Nucleus accumbens (tissue), 56 donors: ENCODE measurements at regions not wholly inside any gene's neighbourhood (a gene's known extent, or its start where the extent isn't known, plus 50 kb on each side); places are given as distances from the start of the nearest gene placed in this dataset.
"Not testable (repeated sequence)": the region's sequence is repeated elsewhere in the genome, so short reads cannot be mapped to it uniquely, and the experiment has no call there.

ENCODE experiments used
- DNase-seq, 56 donors: peaks; one replicate each; lab custom pipeline; 2025; lab: John Stamatoyannopoulos, UW

DNA sequence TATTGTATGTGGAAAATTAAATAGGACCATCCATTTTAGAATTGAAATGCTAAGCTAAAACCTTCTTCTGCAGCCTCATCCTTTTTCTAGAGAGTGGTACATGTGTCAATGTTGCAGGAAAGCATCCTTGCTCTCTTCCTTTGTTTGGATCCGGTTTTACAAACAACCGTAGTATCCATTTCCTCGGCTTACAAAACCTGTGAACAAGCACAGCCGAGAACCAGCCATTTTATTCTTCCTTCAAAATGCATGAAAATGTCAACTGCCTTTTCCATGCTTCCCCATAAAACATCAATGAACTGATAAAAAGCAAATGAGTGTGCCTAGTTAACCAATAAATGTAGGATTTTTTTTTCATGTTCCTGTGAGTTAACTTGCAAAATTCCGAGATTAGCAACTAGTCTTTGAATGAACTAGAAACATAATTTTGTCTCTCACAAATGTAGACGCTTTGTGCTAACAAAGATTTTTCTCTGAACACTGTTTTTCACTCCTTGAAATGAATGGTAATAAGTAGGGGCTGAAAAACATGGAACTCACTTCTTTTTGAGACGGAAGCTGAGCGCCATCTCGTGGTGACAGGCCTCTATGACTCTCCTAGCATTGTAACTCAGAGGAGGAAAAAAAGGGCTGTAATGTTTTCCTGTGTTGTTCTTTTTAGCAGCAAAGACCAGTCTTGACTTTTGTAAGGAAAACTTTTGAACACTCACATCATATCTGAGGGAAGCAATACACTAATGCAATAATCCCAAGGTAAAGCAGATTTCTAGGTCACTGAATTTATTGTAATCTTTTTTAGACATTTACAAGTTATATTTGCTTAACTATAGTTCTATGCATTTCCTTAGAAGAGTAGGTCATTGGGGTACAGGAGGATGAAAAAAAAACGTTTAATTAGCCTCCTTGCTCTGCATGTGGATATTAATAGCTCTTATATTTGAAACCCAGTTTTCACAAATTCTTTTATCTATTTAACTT is 157.4 kb upstream of the FOXG1 start:
- peak in 51 of 56 donors; percentile 2 to 91 (median 65) for DNase-seq

DNA sequence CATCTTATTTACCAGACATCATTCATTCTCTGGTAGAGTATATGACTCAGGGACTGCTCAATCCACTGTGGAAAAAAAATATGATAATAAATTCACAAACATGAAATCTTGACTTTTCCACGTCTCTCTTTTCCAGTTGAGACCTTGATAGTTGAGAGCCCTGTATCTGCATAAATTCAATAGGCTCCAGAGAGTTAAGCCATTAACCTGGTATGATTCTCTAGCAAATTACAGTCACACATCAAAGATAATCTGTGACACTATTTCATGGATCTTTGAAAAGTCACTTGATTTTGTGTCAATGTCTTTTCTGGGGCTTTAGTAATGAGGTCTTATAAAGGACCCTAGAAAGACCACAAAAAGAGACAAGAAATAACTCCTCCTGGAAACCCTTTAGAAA is 154.2 kb upstream of the FOXG1 start:
- no peak for DNase-seq

DNA sequence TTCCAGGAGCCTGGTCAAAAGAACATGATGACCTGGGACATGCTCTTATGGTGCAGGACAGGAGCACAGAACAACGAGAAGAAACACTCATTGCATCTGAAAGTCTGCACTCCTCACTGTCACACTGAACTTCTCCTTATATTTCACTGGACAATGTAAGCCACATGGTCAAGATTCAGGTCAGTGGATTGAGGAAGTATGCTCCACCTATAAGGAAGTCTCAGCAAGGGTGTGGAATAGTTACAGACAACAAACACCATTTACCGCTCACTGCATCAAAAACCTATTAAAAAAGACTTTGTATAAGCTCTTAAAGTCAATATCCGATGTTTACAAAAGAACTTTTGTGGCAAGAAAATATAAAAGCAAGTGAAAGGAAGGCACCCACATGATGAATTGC is 153.1 kb upstream of the FOXG1 start:
- no peak for DNase-seq

DNA sequence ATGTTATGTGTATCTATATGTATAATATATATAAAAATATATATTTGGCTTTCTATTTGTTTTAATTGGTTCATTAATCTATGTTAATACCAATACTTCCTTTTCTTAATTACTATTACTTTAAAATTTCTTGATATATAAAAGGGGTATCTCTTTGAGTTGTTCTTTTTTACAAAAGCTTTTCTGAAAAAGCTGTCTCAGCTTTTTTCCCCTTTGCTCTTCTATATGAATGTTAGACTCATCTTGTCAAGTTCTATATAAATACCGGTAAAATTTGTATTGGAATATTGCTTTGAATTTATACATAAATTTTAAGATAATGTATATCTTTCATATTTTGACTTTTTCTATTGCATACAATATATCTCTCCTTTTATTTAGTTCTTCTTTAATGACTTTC is 139.8 kb upstream of the FOXG1 start:
- DNase-seq, result no peak

DNA sequence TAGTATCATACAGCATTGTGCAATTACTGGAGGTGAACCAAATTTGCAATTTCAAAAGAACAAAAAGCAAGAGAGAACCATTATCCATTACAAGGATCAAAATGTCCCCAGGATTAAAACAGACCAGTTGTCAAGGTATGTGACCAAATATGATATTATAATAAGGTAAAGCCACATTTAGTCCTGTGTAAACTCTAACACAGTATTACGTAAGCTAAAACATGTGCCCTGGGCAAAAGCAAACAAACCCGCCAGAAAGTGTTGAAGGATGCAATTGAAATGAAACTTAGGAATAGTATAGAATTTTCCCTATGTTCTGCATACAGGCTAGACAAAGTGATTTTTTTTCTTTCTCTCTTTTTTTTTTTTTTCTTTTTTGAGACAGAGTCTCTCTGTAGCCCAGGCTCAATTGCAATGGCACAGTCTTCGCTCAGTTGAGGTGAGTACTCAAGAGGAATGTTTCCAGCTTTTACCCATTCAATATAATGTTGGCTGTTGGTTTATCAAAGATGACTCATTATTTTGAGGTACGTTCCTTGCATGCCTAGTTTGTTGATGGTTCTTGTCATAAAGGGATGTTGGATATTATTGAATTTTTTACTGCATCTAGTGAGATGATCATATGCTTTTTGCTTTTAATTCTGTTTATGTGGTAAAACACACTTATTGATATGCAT is 137.1 kb upstream of the FOXG1 start:
- no peak for DNase-seq

DNA sequence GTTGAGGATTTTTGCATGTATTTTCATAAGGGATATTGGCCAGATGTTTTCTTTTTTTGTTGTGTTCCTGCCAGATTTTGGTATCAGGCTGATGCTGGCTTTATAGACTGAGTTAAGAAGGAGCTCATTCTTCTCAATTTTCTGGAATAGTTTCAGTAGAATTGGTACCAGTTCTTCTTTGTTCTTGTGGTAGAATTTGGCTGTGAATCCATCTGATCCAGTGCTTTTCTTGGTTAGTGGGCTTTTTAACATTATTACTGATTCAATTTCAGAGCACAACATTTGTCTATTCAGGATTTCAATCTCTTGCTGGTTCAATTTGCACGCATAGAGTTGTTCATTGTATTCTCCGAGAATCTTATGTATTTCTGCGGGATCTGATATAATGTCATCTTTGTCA is 136.5 kb upstream of the FOXG1 start:
- no peak for DNase-seq

DNA sequence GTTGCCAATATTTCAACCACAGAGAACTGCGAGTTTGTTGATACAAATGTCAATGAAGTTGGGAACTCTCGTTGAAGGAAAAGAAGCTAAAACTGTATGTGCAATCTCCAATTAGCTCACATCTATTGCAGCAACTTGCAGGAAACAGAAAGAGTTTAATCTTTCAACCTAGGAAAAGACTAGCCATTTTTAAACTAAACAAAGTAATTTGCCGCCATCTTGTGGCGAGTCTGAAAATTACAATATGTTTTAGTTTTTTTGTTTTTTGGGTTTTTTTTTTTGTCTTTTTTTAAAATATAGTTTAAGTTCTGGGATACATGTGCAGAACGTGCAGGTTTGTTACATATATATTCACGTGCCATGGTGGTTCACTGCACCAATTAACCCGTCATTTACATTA is 131.2 kb upstream of the FOXG1 start:
- peak in 2 of 56 donors; percentile 2 to 8 for DNase-seq

DNA sequence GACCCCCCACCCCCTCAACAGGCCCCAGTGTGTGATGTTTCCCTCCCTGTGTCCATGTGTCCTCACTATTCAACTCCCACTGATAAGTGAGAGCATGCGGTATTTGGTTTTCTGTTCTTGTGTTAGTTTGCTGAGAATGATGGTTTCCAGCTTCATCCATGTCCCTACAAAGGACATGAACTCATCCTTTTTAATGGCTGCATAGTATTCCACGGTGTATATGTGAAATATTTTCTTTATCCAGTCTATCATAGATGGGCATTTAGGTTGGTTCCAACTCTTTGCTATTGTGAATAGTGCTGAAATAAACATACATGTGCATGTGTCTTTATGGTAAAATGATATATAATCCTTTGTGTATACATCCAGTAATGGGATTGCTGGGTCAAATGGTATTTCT is 130.8 kb upstream of the FOXG1 start:
- DNase-seq, result not testable (repeated sequence)

DNA sequence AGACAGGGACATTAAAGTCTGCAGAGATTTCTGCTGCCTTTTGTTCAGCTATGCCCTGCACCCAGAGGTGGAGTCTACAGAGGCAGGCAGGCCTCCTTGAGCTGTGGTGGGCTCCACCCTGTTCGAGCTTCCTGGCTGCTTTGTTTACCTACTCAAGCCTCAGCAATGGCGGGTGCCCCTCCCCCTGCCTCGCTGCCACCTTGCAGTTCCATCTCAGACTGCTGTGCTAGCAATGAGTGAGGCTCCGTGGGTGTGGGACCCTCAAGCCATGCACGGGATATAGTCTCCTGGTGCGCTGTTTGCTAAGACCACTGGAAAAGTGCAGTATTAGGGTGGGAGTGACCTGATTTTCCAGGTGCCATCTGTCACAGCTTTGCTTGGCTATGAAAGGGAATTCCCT is 125.4 kb upstream of the FOXG1 start:
- not testable (repeated sequence) for DNase-seq

DNA sequence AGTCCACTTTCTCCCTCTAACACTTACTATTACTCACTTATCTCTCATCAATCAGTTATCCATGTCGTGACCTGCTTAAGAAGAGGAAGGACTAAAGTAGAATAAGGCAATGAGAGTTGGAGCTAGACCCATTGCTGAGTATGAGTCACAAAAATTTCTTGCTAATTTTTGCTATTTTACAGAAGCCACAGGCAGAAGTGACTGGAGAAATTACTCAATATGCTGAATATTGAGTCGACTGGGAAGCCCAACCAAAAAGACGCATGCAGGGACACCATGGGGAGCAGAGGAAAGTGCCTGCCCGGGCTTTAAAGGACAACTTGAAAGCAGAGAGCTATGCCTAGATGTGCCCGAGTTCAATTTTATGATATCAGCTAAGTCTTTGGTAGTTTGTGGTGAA is 115.4 kb upstream of the FOXG1 start:
- DNase-seq, result no peak

DNA sequence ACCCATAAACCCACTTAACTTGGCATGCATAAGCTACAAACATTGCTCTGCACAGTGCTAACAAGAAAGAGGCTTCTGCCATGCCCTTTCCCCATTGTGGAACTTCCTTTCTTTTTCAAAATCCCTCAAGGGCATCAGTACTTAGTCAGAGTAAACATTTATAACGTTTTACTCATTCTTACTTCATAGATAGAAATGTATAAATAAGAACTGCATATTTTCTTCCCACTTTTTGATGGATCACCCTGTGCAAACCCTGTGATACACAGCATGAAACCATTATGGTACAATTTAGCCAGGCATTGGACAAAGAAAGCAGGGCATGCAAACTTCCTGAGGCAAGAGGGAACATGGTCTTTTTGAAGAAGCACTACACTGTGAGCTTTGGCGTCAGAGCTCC is 113.8 kb upstream of the FOXG1 start:
- no peak for DNase-seq

DNA sequence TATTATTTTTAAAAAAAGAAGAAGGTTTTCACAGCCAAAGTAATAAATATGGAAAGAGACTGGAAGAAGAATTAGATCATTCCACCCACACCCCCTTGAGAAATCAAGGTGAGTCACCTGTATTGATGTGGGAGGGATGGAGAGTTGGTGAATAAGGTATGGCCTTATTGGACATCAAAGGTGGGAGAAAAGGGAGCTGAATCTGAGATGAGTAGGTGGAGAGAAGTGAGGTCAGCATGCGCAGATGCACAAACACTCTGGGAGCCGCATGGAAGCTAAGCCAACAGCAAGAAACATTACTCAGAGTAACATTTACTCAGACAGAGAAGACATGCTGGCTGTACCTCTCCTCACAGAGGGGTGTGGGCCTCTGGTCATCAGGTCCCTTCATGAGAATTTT is 113.1 kb upstream of the FOXG1 start:
- DNase-seq, result peak in 7 of 56 donors; percentile 0 to 14 (median 4)

DNA sequence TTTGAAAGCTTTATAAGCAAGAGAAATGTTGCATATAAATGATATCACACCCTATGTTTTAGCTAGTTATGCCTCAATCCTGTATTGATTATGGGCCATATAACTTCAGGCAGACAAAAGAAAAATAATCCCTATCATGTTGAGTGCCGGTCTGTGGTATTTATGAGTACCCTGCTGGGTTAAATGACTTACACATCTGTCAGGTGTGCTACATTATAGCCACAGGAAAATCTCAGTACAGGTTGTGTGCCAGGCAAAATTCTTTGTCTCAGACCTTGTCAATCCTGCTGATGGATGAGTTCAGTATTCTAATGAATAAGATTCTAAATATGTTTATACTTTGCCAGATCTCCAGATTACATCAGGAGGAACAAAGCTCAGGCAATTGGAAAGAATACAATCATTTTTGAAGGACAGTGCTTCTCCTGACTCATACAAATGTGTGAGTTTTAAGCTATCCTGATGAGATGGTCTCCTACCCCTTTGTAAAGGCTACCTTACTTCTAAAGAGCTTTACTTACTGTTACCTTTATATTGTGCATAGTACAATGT is 109.8 kb upstream of the FOXG1 start:
- no peak for DNase-seq

DNA sequence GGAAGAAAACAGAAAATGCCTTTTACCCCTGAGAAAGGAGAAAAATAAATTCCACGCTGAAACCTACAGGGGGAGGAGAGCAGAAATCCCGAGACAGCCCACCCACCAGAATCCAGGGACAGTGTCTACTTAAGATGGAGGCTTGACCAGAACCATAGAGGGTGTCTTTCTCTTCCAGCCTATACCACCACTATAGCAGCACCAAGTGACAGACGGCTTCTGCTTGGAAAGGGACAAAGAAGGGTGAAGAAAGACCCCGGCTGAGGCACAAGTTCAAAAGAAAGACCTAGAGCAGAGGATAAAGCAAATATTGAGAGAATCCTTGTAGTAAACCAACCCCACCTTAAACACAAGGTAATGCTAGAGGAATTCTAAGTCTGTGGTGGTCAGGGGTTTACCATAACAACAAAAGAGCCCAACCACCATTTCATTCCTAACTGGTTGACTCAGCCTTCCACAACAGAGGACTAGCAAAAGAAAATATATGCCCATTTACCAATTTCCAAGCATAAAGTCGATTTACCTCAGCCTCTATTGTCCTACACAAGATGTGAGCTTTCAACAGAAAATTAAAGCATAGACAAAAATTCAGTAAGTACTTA is 105.3 kb upstream of the FOXG1 start:
- no peak for DNase-seq

DNA sequence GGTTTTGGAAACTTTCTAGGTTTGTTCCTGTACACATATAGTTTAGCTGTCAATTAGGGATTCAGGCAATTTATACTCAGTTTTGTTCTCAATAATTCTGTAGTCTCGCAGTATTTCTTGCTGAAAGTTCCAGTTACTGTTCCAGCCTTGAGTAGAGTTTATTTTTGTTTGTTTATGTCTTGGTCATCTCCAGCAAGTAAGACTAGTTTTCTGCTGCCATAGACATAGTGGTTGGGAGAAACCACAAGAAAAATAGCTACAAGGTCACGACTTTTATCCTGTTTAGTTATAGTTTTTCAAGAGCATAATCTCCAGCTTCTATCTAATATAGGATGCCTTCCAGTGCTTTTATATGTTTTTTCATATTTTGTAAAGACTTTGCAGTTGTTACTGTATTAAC is 99.6 kb upstream of the FOXG1 start:
- DNase-seq, result no peak

DNA sequence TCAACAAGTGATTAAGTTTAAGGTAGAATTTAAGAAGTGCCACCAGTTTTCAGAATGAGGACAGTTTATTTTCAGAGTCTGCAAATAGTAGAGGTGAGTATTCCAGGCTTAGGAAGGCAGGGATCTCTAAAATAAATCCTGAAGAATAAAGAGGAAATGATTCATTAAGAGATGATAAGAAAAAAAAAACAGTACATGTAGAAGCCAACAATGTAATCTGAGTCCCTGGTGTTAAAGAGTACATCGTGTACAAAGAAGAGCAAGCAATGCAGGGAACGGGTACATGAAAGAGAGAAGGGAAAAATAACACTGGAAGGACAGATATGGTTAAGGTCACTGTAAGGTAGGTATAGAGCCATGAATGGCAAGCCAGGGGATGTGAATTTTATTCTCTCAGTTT is 95.2 kb upstream of the FOXG1 start:
- DNase-seq, result no peak

DNA sequence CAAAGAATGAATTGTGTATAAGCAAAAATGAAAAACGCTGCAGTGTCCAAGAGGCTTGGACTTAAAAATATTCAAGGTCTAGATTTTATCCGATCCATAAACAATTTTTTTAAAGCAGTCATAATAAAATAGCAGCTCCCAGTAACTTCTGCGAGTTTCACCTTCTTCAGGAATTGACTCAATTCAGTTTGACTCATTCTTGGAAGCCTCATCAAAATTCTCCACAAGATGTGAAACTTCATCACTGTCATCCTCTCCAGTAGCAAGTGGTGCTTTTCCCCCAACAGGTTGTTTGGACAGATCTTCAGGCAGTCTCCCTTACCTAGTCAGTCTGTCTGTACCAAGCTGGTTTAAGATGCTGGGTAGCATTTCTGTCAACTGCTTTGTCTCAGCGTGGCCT is 93.5 kb upstream of the FOXG1 start:
- no peak for DNase-seq

DNA sequence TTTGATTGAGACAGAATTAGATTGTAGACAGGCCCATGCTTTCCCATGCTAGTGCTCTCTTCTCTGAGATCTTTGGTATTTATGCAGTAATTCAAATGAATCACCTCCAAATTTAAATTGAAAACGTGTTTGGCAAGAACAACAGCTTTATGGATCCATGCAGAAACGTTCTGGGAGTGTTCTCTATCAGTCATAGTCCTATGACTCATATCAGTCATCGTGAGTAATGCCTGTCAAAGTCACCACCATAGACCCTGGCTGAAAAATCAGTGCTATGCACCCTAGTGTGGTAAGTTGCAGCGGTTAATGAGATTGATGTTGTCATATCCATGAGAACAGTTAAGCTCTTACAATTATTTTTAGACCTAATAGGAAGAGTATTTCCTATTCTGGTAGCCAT is 90.1 kb upstream of the FOXG1 start:
- no peak for DNase-seq

DNA sequence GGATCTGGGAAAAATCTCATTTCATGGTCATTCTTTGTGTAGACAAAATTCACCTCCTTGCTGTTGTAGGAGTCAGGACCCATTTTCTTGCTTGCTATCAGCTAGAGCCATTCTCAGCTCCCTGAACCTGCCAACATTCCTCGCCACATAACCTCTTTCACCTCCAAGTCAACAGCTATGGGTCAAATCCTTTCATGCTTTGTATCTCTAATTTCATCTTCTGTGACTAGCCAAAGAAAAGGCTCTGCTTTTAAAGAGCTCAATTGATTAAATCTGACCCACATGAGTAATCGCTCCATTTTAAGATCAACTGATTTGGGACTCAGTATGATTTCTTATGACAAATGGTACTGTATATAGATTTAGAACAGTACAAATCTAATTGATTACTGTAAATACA is 89.2 kb upstream of the FOXG1 start:
- DNase-seq, result no peak

DNA sequence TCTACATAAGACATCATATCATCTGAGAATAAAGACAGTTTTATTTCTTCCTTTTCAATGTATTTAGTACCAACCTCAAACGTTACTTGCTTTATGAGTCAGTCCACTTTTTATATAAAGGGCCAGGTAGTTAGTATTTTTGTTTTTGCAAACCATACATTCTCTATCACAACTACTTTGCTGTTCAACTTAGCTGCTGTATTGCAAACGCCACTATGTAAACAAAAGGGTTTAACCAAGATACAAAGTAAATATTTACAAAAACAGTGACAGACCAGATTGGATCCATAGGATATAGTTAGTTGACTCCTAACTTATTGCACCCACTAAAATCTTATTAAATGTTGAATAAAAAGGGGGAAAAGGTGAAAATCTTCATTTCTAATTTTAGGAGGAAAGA is 87.7 kb upstream of the FOXG1 start:
- DNase-seq, result no peak

DNA sequence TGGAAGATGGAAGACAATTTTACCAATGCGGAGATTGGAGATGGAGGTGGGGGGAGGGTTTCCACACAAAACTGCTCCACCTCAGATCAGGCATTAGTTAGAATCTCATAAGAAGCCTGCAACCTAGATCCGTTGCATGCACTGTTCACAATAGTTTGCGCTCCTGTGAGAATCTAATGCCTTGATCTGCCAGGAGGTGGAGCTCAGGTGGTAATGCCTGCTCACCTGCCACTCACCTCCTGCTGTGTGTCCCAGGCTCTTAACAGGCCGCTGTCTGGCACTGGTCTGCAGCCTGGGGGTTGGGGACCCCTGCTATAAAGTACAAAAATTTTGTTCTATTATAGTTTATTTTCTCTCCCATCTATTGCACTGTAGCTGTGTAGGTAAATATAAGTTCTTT is 84.9 kb upstream of the FOXG1 start:
- DNase-seq, result no peak
